GM12875 (cell line): ENCODE measurements at regions not wholly inside any gene's neighbourhood (a gene's known extent, or its start where the extent isn't known, plus 50 kb on each side); places are given as distances from the start of the nearest gene placed in this dataset.
"Not testable (repeated sequence)": the region's sequence is repeated elsewhere in the genome, so short reads cannot be mapped to it uniquely, and the experiment has no call there.

ENCODE experiments used
- H3K4me3 ChIP-seq: one replicate; pipeline ENCODE4 v1.5.1; 2011; ENCODE audit warnings: low read depth, low read length, control low read depth
- TF ChIP-seq, protein P1 (sequence below): IDR thresholded peaks from 2 replicates; pipeline ENCODE4 v1.5.1; 2011; ENCODE audit warnings: low read depth, mild to moderate bottlenecking, control low read depth, inconsistent platforms, low read length, moderate library complexity, borderline replicate concordance; ENCODE audit not compliant: insufficient read depth

DNA sequence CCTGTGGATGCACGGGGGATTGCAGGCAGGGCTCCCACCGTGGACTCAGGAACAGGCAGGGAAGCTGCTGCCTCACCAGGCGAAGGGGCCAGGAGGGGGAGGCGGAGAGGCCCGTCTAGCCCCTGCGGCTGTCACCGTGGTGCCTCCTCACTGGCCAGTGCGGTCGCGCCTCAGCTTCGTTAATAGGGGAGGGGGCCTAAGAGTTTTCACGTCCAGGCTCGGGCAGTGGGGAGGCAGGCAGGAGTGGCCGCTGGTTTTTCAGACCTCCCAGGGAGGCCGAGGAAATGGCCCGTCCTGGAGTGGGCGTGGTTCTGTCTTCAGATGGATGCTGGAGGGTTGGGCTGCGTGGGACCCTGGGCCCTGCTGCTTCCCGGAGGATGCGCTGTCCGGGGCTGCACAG lies 91.1 kb upstream of the B3GAT1 start:
- TF ChIP-seq, protein P1, sequence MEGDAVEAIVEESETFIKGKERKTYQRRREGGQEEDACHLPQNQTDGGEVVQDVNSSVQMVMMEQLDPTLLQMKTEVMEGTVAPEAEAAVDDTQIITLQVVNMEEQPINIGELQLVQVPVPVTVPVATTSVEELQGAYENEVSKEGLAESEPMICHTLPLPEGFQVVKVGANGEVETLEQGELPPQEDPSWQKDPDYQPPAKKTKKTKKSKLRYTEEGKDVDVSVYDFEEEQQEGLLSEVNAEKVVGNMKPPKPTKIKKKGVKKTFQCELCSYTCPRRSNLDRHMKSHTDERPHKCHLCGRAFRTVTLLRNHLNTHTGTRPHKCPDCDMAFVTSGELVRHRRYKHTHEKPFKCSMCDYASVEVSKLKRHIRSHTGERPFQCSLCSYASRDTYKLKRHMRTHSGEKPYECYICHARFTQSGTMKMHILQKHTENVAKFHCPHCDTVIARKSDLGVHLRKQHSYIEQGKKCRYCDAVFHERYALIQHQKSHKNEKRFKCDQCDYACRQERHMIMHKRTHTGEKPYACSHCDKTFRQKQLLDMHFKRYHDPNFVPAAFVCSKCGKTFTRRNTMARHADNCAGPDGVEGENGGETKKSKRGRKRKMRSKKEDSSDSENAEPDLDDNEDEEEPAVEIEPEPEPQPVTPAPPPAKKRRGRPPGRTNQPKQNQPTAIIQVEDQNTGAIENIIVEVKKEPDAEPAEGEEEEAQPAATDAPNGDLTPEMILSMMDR = no peak
- H3K4me3 ChIP-seq = no peak overlapping the region

DNA sequence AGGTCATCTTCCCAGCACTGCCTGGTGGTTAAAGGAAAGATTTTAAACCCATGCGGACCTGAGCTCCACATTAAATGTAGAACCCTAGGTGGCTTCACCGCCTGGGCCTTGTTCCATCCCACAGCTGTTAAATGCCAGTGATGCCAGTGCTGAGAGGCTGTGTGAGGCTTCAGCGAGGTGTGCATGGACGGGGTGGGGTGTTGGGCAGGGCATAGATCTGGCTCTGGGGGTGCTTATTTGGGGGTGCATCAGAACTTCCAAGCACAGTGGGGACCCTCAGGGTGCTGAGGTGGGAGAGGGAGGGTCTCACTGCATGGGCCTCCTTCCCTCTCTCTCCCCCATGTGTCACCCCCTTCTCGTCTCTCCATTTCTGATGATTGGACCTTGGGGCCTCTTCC lies 90.1 kb upstream of the B3GAT1 start:
- H3K4me3 ChIP-seq = no peak overlapping the region
- TF ChIP-seq, protein P1 = no peak

DNA sequence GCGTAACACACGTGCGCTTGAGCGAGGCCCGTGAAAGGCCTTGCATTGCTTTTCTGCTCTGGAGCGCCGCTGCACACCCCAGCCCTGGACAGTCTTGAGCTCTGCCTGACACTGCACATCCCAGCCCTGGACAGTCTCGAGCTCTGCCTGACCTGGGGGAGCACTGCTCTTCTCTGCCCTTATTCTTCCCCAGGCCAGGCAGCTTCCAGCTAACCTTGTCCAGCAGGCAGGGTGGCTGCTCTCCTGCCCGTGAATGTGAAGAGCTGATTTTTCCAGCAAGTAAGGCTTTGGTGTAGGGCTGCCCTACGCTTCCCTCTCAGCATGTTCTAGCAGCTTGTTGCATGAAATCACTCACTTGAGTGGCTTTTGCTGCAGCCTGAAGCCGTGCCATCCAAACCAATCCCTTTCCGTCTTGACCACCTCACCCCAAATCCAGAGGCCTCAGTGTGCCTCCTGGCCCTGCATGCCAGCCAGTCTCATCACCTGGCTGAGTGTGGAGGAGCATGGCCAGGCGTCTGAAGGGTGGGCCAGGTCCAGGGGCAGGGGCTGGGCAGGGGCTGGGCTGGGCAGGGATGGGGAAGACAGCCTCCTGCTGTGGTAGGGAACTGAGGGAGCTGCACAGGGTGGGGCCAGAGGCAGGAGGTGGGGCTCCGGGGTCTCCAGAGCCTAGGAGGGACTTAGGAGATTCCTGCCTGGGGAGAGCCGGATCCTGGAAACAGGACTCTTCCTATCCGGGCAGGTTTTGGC lies 89.5 kb upstream of the B3GAT1 start:
- no peak overlapping the region for H3K4me3 ChIP-seq
- TF ChIP-seq, protein P1 = no peak

DNA sequence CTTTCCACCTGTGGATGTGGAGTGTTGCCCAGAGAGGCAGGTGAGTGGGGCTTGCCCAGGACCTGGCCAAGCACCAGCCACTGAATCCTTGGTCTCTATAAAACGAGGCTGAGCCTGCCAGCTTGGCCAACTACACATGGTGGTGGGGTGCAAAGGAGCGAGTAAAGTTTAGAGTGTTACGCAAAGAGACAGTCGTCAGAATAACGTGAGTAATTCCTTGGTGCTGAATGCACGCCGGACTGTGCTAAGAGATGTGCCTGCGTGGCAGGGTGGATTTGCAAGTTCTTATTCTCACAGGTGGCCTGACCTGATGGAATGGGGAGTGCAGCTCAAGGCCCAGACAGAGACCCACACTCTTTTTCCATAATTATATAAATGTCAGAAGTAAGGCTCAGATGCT lies 88.6 kb upstream of the B3GAT1 start:
- TF ChIP-seq, protein P1 = no peak

DNA sequence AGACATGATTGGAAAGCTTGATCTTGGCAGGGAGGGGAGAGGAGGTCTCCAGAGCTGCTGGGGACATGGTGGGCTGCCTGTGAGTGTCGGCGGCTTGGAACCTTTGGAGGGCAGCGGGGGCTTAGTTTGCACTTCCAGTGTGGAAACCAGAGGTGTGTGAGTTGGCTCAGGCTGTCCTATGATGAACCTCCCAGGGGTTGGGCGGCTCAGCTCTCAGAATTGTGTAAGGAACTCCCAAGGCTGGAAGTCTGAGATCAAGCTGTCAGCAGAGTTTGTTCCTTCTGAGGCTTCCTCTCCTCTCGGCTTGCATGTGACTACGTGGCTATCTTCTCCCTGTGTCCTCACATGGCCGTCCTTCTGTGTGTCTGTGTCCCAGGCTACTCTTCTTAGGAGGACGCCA lies 87.9 kb upstream of the B3GAT1 start:
- TF ChIP-seq, protein P1 = no peak
- no peak overlapping the region for H3K4me3 ChIP-seq

More for the DNA sequence above, 88.6 kb upstream of the B3GAT1 start:
- no peak overlapping the region for H3K4me3 ChIP-seq

DNA sequence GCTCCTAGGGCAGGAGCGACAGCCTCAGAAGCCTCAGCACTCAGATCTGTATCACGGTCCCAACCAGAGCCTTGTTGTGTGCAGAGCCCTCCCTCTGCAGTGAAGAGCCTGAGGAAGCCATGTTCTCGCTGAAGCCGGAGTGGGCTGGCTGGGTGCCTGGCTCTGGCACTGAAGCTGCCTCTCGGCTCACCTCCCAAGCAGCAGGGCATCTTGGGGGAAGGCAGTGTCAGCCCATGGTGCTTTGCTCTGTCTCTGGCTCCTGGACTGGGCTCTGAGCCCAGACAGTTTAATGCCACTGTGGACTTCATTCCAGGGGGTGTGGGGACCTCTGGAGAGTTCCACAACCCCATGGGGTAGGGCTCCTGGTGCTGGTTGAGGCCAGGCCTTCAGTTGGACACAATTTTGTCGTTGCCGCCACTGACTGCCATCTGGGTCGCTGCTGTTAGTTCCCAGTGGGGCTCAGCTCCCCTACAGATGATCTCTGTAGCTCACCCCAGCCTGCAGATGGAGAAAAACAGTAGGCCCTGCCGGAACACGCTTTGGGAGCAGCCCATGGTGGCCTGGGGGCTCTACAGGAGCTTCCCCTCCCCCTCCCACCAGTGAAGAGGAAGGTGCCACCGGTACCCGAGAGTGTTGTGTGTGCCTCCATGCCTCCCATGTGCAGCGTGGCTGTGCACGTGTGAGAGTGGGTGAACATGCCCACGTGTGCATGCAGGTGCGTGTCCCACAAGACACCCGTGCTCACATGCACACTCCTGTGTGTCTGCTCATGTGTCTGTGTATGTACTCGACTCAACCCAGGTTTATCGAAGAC lies 86.5 kb upstream of the B3GAT1 start:
- TF ChIP-seq, protein P1 = no peak
- H3K4me3 ChIP-seq = no peak overlapping the region

DNA sequence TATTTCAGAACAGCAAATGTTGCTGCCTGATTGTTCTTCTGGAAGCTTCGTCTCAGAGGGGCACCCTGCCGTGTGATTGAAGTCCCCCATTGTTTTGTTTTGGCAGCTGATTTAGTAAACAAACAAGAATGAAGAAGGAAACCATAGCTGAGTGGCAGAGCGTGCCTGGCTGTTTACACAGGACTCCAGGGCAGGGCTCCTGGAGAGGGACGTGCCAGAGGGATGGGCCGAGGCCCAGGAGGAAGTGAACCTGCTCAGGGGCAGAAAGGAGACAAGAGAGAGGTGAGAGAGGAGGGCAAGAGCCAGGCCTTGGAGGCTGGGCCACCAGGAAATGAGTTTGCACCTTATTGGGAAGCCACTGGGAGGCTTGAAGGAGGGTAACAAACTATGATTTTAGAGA lies 85.5 kb upstream of the B3GAT1 start:
- no peak overlapping the region for H3K4me3 ChIP-seq
- TF ChIP-seq, protein P1 = no peak

DNA sequence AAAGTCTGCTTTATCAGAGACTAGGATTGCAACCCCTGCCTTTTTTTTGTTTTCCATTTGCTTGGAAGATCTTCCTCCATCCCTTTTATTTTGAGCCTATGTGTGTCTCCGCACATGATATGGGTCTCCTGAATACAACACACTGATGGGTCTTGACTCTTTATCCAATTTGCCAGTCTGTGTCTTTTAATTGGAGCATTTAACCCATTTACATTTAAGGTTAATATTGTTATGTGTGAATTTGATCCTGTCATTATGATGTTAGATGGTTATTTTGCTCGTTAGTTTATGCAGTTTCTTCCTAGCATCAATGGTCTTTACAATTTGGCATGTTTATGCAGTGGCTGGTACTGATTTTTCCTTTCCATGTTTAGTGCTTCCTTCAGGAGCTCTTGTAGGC lies 84.0 kb upstream of the B3GAT1 start:
- not testable (repeated sequence) for H3K4me3 ChIP-seq

DNA sequence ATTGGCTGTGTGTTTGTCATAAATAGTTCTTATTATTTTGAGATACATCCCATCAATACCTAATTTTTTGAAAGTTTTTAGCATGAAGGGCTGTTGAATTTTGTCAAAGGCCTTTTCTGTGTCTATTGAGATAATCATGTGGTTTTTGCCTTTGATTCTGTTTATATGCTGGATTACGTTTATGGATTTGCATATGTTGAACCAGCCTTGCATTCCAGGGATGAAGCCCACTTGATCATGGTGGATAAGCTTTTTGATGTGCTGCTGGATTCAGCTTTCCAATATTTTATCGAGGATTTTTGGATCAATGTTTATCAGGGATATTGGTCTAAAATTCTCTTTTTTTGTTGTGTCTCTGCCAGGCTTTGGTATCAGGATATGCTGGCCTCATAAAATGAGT lies 82.4 kb upstream of the B3GAT1 start:
- H3K4me3 ChIP-seq = not testable (repeated sequence)

DNA sequence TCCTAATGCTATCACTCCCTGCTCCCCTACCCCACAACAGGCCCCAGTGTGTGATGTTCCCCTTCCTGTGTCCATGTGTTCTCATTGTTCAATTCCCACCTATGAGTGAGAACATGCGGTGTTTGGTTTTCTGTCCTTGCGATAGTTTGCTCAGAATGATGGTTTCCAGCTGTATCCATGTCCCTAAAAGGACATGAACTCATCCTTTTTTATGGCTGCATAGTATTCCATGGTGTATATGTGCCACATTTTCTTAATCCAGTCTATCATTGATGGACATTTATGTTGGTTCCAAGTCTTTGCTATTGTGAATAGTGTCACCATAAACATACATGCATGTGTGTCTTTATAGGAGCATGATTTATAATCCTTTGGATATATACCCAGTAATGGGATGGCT lies 80.4 kb upstream of the B3GAT1 start:
- not testable (repeated sequence) for H3K4me3 ChIP-seq
